ENCODE measurements at regions not wholly inside any gene's neighbourhood (a gene's known extent, or its start where the extent isn't known, plus 50 kb on each side); places are given as distances from the start of the nearest gene placed in this dataset.

DNA sequence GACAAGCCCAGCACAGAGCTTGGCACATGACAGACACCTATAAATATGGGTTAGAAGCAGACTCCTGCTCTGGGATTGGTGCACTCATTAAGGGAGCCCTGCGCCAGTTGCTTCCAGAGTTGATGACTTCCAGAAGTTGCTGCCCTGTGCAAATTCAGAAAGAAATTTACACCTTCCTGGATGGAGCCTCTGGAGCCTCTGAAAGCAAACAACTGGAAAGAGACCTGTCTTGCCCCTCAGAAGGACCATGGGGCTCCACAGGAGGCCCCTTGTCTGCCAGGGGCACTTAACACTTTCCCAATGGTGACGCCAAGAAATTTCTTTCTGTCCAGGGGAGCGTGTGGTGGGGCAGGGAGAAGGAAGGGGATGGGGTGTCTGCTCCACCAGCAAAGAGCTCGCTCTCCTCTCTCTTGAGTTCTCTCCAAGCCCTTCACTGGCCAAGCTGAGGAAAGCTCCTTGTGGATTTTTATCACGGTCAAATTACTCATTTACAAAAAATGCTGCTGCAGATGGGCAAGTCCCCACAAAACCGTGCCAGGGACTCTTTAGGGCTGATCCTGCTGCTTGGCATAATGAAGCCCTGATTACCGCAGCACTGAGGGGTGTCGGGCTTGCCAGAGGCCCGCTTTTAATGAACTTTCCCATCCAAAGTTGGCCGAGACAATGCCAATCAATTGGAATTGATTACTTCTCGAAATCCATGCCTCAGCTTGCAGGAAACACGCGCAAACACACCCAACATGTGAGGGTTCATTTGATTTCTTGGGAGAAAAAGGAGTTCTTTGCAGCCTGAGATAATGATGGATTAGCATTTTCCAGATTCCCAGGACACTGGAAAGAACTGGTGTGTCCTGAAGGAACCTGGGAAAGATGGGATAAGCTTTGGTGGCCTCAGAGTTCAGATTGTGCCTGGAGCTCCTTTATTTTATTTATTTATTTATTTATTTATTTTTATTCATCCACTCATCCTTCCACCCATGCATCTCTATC lies 583.6 kb upstream of the CDH5 start:
- DNase-seq (ENCODE audit: low read depth), result peak; percentile 62
- no peak overlapping the region for H3K4me3 ChIP-seq (ENCODE audit: control insufficient read depth, low read depth, low read length)
- TF ChIP-seq, protein P1, sequence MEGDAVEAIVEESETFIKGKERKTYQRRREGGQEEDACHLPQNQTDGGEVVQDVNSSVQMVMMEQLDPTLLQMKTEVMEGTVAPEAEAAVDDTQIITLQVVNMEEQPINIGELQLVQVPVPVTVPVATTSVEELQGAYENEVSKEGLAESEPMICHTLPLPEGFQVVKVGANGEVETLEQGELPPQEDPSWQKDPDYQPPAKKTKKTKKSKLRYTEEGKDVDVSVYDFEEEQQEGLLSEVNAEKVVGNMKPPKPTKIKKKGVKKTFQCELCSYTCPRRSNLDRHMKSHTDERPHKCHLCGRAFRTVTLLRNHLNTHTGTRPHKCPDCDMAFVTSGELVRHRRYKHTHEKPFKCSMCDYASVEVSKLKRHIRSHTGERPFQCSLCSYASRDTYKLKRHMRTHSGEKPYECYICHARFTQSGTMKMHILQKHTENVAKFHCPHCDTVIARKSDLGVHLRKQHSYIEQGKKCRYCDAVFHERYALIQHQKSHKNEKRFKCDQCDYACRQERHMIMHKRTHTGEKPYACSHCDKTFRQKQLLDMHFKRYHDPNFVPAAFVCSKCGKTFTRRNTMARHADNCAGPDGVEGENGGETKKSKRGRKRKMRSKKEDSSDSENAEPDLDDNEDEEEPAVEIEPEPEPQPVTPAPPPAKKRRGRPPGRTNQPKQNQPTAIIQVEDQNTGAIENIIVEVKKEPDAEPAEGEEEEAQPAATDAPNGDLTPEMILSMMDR (conservative IDR thresholded peaks at IDR 0.05; ENCODE audit: control insufficient read depth, insufficient read depth, low read depth, low read length), result no peak

DNA sequence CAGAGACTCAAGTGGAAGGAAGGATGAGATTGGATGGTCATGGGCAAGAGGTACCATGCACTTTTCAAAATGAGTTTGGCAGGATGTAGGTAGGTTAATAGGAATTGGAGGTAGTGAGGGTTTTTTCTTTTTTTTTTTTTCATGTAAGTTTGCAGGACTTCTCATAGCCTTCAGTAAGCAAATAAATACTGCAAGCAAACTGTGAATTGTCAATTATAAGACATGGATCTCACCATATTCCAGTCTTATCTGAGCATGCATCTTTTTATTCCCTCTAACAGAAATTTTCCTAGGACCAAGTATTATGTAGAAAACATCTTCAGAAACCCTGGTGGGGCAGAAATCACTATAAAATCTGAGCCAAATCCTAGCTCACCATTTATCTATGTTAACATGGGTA lies 584.6 kb upstream of the CDH5 start:
- no peak overlapping the region for H3K4me3 ChIP-seq (ENCODE audit: control insufficient read depth, low read depth, low read length)
- TF ChIP-seq, protein P1 (conservative IDR thresholded peaks at IDR 0.05; ENCODE audit: control insufficient read depth, insufficient read depth, low read depth, low read length), result no peak
- DNase-seq (ENCODE audit: low read depth), result no peak

DNA sequence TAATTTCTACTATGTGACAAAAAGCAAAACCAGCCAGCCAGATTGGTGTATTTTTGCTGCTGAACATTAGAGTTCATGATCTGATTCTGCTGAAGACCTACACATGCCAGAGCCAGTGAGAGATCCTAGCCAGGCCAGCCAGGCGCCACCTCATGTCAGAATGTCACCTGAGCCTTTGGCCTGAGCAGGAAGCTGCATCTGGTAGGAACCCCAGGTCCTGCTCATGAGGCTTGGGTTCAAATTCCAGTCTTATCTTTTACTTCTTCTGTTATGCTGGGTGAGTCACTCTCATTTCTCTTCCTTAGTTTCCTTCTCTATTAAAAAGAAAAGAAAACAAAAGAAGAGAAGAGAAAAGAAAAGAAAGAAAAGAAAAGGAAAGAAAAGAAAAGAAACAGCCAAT lies 585.1 kb upstream of the CDH5 start:
- TF ChIP-seq, protein P1 (conservative IDR thresholded peaks at IDR 0.05; ENCODE audit: control insufficient read depth, insufficient read depth, low read depth, low read length), result no peak
- no peak overlapping the region for H3K4me3 ChIP-seq (ENCODE audit: control insufficient read depth, low read depth, low read length)
- DNase-seq (ENCODE audit: low read depth), result no peak

DNA sequence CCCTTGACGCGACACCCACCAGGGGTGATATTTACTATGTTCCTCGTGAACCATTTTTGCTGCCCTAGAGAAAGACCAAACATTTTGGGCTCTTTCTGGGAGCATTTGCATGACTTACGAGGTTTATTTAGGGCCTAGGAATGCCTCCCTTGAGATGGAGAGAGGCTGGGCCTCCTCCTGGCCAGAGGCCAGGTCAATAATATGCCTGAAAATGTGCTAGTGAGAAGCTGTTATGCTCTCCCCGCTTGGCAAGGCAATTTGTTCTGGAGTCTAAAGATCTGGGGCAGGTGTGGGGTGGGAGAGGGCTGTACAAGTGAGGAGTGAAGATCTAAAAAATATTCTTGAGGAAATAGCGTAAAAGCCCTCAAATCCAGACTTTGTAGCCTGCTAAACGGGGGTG lies 587.3 kb upstream of the CDH5 start:
- DNase-seq (ENCODE audit: low read depth), result no peak
- TF ChIP-seq, protein P1 (conservative IDR thresholded peaks at IDR 0.05; ENCODE audit: control insufficient read depth, insufficient read depth, low read depth, low read length), result no peak

DNA sequence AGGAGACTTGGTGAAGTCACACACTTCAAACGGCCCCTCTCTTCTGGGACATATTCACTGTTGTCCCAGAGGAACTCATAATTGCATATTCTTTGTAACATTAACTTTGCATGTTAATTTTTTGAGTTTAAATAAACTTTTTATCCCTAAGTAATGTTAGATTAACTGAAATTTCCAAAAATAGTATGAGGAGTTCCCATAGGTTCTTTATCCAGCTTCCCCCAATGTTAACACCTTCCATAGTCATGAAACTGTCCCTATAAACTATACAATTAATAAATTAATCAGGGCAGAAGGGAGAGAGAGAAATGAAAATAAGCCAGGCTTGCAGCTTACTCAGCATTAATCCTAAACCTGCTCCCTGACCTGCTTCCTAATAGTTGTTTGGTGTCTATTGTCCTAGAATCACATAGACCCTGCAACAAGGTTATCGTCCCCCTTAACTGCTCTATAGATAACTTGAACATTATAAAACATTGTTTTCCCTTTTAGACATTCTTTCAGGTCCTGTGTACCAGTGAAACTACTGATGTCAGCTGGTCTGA lies 589.8 kb upstream of the CDH5 start:
- no peak overlapping the region for H3K4me3 ChIP-seq (ENCODE audit: control insufficient read depth, low read depth, low read length)
- no peak for DNase-seq (ENCODE audit: low read depth)
- TF ChIP-seq, protein P1 (conservative IDR thresholded peaks at IDR 0.05; ENCODE audit: control insufficient read depth, insufficient read depth, low read depth, low read length), result no peak

More for the DNA sequence above, 587.3 kb upstream of the CDH5 start:
- no peak overlapping the region for H3K4me3 ChIP-seq (ENCODE audit: control insufficient read depth, low read depth, low read length)

DNA sequence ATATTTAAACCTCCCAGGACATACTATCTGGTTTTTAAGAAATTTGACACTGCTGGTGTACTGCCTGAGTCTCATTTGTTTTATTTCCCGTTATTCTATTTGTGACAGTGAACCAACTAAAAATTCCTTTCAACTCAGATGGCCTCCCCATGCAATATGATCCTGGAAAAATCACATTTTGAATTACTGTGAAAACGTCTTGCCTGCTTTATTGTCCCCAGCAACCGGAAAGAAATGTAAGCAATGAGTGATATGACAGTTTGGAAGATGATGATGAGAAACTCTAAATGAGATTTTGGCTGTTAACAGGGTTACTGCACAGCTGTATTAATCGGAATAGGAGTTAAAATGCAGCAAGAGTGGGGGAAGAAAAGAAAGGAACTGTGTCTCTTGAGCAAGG lies 590.7 kb upstream of the CDH5 start:
- no peak overlapping the region for H3K4me3 ChIP-seq (ENCODE audit: control insufficient read depth, low read depth, low read length)
- TF ChIP-seq, protein P1 (conservative IDR thresholded peaks at IDR 0.05; ENCODE audit: control insufficient read depth, insufficient read depth, low read depth, low read length), result no peak
- DNase-seq (ENCODE audit: low read depth), result no peak

Measured in fibroblast of mammary gland (primary cell).